ENCODE measurements at regions not wholly inside any gene's neighbourhood (a gene's known extent, or its start where the extent isn't known, plus 50 kb on each side); places are given as distances from the start of the nearest gene placed in this dataset.

DNA sequence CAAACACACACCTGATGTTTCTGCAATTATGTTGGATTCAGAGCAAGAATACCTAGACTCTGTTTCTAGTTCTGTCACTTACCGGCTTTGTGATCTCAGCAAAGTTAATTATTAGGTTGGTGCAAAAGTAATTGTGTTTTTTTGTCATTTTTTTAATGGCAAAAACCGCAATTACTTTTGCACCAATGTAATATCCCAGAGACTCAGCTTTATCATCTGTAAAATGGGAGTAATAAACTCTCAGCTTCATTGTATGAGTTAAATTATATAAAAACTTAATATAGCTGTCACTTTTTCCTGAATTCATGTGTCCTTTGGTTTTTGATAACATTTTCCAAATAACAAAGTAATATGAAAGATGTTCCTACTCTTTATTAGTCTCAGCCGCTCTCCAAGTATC is 251.7 kb downstream of the TRIB2 start:
- DNase-seq, result no peak

DNA sequence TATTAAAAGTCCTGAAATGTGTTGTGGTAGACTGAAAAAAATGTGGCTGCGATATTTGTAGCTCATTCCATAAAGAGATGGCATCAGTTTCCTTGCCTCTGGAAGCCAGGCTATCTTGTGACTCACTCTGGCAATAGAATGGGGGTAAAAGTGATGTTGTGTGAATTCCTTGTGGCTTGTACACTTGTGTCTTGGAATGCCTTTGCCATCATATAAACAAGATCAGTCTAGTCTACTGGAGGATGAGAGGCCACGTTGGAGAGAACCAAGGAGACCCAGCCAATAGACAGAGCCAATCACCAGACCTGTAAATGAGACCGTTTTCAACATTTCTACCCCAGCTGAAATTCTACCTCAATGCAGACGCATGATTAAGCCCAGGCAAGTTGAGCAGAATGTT is 254.1 kb downstream of the TRIB2 start:
- DNase-seq, result no peak

GRCh38 chr2:12971581-12972365 is 255.0 kb downstream of the TRIB2 start:
- peak; percentile 36 for DNase-seq

- DNase-seq, result no peak
Measured at GRCh38 chr2:12978066-12978835, 261.5 kb downstream of the TRIB2 start.

GRCh38 chr2:12979066-12979465 is 262.3 kb downstream of the TRIB2 start:
- DNase-seq, result no peak

DNA sequence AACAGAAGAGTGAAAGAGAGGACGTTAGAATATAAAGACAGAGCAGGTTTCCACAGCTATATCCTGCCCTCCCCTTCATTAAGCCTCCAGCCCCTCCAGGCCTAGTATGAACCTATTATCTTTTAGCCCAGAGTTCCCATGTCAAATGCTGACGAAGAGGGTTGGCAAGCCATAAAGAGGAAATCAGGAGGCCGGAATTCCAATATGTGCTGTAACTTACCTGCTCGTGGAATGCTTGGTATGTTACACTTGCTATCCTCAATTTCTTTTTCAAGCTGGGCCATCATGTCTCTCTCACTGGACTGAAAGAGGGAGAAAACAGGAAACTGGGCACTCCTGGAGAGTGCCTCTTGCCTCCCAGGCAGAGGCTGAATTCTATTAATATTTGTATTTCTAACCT is 264.1 kb downstream of the TRIB2 start:
- no peak for DNase-seq

- no peak for DNase-seq
Measured at GRCh38 chr2:12982149-12982584, 265.4 kb downstream of the TRIB2 start.

- DNase-seq, result no peak
Measured at GRCh38 chr2:12987246-12987645, 270.5 kb downstream of the TRIB2 start.

- DNase-seq, result no peak
Measured at GRCh38 chr2:12988279-12988678, 271.5 kb downstream of the TRIB2 start.

- DNase-seq, result no peak
Measured at GRCh38 chr2:12990523-12990922, 273.8 kb downstream of the TRIB2 start.

DNA sequence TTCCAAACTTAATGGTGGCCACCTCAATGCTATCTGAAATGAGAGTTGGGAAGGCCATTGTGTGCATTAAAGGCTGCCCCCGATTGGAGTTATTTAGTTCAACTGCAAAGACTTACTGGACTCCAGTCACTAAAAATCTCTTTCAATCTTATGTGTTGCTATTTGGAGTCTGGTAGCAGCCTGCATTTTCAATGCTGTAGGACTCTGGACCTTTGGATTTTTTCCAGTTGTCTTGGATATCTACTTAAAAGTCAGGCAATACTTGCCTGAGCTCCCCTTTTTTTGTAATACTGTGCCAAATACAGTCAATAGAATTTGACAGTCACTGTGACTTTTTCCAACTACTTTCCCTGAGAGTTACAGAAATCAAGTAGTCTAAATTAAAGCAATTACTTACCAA is 281.9 kb downstream of the TRIB2 start:
- no peak for DNase-seq

DNA sequence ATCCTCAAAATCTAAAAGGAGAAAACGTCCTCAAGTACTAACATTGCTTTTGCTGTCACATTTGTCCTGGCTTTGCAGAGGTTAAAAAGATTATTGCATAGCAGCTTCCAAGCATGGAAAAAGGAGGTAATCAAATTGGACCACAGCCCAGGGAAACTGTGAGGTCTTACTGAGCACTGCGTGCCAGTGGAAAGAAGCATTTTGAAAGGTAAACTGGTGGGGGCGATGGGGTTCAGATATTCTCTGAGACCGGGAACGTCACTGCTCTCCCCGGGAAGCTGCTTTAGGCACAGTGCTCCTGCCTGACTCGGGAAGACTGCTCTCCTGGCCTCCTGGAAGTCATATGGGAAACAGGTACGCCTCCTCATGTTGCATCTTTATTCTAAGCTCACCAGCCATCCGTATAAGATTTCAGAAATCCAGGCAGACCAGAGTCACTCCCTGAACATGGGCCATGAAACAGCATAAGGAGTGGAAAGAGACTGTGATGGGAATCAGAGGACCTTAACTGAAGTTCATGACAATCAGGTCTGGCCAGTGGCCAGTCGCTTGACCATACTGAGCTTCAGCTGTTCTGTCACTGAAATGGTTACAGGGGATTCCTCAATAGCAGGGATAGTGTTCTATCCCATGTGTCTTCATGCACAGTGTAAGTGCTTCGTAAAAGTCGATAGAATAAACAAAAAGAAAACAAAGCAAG is 284.1 kb downstream of the TRIB2 start:
- peak; percentile 74 for DNase-seq

- DNase-seq, result no peak
Measured at GRCh38 chr2:13001408-13001807, 284.7 kb downstream of the TRIB2 start.

DNA sequence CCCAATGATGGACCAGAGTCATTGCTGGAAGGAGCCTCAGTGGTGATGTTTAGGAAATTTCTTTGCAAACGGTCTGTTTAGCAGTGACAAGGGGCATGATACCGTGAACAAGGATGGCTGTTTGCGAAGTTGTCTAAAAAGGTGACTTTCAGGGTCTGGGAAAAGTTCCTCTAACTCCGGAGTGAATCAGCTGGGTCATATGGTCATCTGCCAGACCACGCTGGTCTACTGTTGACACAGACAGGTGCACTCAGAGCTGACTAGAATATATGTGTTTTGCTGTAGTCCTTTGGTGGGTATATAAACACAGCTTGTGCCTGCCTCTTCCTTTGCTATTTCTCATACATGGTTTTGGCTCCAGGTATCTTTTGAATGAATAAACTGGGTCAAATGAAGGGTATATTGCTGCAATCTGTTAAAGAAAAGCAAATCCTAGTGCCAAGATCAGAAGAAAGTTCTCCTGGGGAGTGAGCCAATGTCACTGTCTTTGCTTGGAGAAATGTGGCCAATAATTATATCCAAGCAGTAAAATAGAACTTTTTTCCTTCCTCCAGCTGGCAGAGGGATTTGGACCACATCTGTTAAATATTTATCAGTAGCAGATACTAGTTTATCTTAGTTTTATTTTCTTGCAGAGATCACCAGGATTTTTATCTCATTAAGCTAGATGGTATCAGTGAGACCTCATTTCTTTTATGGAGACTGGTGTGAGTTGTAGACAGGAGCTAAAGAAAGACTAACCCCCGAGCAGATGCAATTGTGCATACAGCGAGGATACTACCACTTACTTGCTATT is 286.0 kb downstream of the TRIB2 start:
- no peak for DNase-seq

DNA sequence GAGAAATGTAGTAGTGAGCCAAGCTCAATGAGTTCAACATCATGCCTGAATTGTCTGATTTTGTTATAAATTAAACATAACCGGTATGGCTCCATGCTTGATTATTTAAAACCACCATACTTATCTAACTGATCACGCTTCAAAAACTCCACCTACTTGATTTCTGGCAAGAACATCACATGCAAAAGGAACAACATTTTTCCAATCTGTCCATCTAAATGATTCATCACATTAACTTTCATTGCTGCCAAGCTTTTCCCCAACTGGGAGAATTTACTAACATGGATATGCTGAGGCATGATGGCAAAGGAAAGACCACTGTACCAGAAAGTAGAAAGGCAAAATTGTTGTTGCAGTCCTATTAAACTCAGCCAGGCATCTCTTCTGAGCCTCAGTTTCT is 286.8 kb downstream of the TRIB2 start:
- no peak for DNase-seq

DNA sequence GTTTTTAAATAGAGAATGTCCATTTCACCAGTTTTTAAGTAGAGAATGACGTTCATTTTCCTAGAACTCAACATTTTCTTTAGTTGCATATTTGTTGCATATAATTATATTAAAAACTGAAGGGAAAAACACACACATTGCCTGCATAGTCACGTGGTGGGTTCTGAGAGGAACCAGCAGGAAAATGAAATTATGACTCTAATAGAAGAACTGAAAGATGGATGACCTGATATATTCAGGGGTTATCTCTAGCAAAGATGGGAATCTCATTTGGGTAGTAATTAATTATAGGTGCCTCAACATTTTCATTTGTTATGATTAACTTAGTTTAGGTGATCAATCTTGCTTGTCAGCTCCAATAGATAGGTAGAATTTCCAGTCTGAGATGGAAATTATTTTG is 288.3 kb downstream of the TRIB2 start:
- DNase-seq, result no peak

- DNase-seq, result no peak
Measured at GRCh38 chr2:13005761-13006335, 289.1 kb downstream of the TRIB2 start.

DNA sequence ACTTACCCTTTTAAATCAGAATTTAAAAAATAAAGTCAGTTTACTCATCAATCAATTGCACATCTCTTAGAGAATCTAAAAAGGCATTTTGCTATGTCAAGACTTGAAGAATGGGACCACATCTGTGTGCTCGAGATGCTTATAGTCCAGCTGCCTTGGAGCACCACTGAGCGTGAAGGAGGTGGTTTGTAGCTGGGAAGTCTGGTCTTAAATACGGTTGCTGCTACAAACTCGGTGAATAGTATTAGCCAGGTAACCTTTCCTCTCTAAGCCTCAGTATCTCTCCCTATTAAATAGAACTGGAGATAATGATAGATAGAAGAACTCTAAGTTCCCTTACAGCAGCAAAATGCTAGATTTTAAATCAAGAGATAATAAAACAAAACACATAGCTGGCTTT is 289.7 kb downstream of the TRIB2 start:
- no peak for DNase-seq

DNA sequence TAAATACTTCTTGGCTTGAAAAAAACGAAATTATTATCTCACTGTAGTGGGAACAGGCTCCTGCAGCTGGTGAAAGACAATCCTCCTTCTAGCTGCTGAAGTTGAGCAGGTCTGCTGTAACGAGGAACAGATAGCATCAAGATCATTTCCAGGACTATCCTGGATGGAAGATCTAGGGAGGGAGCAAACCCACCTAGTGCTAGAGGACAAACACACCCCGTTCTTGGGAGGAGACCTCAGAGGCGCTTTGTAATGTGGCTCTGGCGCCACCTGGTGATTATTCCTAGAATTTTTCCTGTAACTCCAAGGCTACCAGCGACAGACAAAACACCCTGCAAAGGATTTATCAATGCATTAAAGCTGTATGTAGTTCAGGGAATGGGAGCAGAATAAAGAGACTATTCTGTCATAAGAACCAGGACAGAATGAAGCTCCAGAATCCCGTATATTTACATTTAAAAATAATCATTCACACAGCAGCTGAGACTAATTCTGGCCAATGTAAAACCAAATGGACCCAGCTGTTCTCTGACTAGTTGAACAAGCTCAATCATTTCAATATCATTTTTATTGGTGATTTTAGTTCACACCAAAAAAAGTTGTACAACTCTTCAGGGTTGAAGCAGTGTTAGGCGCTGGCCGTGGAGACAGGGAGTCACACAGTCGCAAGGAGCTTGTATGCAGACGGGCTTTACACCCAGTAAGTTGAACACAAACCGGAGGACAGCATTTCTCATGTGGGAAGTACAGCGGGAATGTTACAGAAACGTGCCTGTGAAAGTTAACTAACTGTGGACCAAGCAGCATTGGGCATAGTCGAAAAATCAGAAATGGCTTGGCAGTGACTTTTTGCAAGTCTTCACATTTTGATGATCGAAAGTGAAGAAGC is 290.3 kb downstream of the TRIB2 start:
- DNase-seq, result peak; percentile 90

GRCh38 chr2:13009027-13009642 is 292.4 kb downstream of the TRIB2 start:
- DNase-seq, result no peak

All from muscle of arm (tissue), 1 donor.